Epithelial cell of proximal tubule (primary cell): ENCODE measurements at regions not wholly inside any gene's neighbourhood (a gene's known extent, or its start where the extent isn't known, plus 50 kb on each side); places are given as distances from the start of the nearest gene placed in this dataset.

Source experiments
- DNase-seq: peaks from one replicate; pipeline ENCODE4 v3.0.0-alpha.2; 2011; ENCODE audit warnings: low read depth
- H3K4me3 ChIP-seq: 2 replicates; pipeline ENCODE4 v1.5.1; 2011; ENCODE audit warnings: low read depth, mild to moderate bottlenecking, low read length
- CTCF ChIP-seq: conservative IDR thresholded peaks from 2 replicates; pipeline ENCODE4 v1.5.1; 2012; ENCODE audit warnings: low read depth, mild to moderate bottlenecking, low read length

DNA sequence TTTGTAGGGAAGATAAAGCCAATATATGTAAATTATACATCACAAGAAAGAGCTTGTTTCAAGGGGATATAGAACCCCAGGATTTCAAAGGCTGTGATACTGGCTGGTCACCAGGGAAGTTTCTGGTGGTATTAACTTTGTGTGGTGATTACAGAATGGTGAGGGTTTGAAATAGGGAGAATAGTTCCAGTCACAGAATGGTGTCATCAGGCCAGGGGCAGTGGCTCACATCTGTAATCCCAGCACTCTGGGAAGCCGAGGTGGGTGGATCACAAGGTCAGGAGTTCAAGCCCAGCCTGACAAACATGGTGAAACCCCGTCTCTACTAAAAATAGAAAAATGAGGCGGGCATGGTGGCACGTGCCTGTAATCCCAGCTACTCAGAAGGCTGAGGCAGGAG, 183.8 kb upstream of the XYLT1 start:
- no peak for DNase-seq
- H3K4me3 ChIP-seq, result no peak overlapping the region
- no peak for TF ChIP-seq CTCF

DNA sequence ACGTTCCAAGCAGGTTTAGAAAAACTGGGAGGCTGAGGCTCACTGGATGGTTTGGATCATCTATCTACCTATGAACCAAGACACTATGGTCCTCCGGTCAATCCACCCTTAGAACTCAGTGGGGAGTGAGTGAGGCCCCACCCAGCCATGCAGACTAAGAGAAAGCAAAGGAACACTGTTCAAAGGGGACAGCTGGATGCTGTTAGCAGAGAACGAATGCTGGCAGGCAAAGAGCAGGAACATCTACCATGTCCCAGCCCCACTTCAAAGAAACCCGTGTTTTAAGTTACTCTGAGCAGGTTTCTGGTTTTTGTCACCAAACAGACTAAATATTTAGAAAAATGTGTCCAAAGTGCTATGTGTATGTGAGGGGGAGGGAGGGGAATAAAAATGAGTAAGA, 183.4 kb upstream of the XYLT1 start:
- no peak for TF ChIP-seq CTCF

GRCh38 chr16:17647879-17648872, 177.4 kb upstream of the XYLT1 start:
- no peak for TF ChIP-seq CTCF
- H3K4me3 ChIP-seq, result no peak overlapping the region
- DNase-seq, result no peak

More for the DNA sequence above, 183.4 kb upstream of the XYLT1 start:
- no peak for DNase-seq
- no peak overlapping the region for H3K4me3 ChIP-seq

- H3K4me3 ChIP-seq, result no peak overlapping the region
- DNase-seq, result no peak
- no peak for TF ChIP-seq CTCF
Observed at GRCh38 chr16:17643935-17644334, 173.2 kb upstream of the XYLT1 start.

- no peak for TF ChIP-seq CTCF
- no peak overlapping the region for H3K4me3 ChIP-seq
- DNase-seq, result no peak
Observed at GRCh38 chr16:17641990-17642389, 171.2 kb upstream of the XYLT1 start.

- no peak for DNase-seq
- H3K4me3 ChIP-seq, result no peak overlapping the region
- no peak for TF ChIP-seq CTCF
Observed at GRCh38 chr16:17638134-17638533, 167.4 kb upstream of the XYLT1 start.

DNA sequence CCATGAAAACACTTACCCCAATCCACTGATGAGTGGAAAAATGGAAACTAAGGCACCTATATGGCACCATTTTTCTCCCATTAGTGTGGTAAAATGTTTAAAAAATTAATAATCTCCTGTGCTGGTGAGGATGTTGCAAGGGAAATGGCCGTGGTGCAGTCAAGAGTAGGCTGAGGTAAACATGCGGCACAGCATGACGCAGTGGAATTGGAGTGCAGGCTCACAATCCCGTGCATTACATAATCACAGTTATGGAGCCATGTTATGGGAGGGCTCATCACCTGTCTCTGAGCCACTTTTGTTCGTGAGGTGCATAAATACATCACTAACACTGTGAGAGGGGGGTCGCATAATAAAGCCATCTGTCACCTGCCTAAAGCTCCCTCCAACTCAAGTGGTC, 164.4 kb upstream of the XYLT1 start:
- no peak for TF ChIP-seq CTCF
- H3K4me3 ChIP-seq, result no peak overlapping the region
- DNase-seq, result no peak
